HG02970 (cell line): ENCODE measurements at regions not wholly inside any gene's neighbourhood (a gene's known extent, or its start where the extent isn't known, plus 50 kb on each side); places are given as distances from the start of the nearest gene placed in this dataset.
"Not testable (repeated sequence)": the region's sequence is repeated elsewhere in the genome, so short reads cannot be mapped to it uniquely, and the experiment has no call there.

Experiments
- ATAC-seq: cut with Tn5 transposase; IDR thresholded peaks from one replicate; pipeline ENCODE4 v1.9.1; 2021; ENCODE audit warnings: mild to moderate bottlenecking, moderate library complexity, moderate number of reproducible peaks; ENCODE audit not compliant: unreplicated experiment, low FRiP score

- ATAC-seq = no peak
Observed at GRCh38 chr3:110568246-110568645, 503.4 kb upstream of the NECTIN3 start.

GRCh38 chr3:110569073-110569472, 502.5 kb upstream of the NECTIN3 start:
- no peak for ATAC-seq

GRCh38 chr3:110575702-110576101, 495.9 kb upstream of the NECTIN3 start:
- no peak for ATAC-seq

- ATAC-seq = no peak
Observed at GRCh38 chr3:110576960-110577359, 494.7 kb upstream of the NECTIN3 start.

GRCh38 chr3:110577854-110578253, 493.8 kb upstream of the NECTIN3 start:
- no peak for ATAC-seq

- ATAC-seq = no peak
Observed at GRCh38 chr3:110579840-110580550, 491.6 kb upstream of the NECTIN3 start.

- ATAC-seq = no peak
Observed at GRCh38 chr3:110583373-110583935, 488.2 kb upstream of the NECTIN3 start.

GRCh38 chr3:110588906-110589305, 482.7 kb upstream of the NECTIN3 start:
- ATAC-seq = no peak

GRCh38 chr3:110589341-110589740, 482.3 kb upstream of the NECTIN3 start:
- no peak for ATAC-seq

- ATAC-seq = no peak
Observed at GRCh38 chr3:110593749-110594148, 477.9 kb upstream of the NECTIN3 start.

- ATAC-seq = no peak
Observed at GRCh38 chr3:110598847-110599490, 472.6 kb upstream of the NECTIN3 start.

- ATAC-seq = no peak
Observed at GRCh38 chr3:110608566-110608965, 463.1 kb upstream of the NECTIN3 start.

GRCh38 chr3:110612045-110612444, 459.6 kb upstream of the NECTIN3 start:
- no peak for ATAC-seq

- no peak for ATAC-seq
Observed at GRCh38 chr3:110614186-110614585, 457.4 kb upstream of the NECTIN3 start.

- no peak for ATAC-seq
Observed at GRCh38 chr3:110615454-110615853, 456.2 kb upstream of the NECTIN3 start.

GRCh38 chr3:110618512-110619226, 452.9 kb upstream of the NECTIN3 start:
- no peak for ATAC-seq

GRCh38 chr3:110620118-110620517, 451.5 kb upstream of the NECTIN3 start:
- ATAC-seq = no peak

GRCh38 chr3:110623571-110623970, 448.0 kb upstream of the NECTIN3 start:
- peak; percentile 51 for ATAC-seq

- no peak for ATAC-seq
Observed at GRCh38 chr3:110624576-110624975, 447.0 kb upstream of the NECTIN3 start.

GRCh38 chr3:110625201-110625747, 446.3 kb upstream of the NECTIN3 start:
- no peak for ATAC-seq

GRCh38 chr3:110626652-110627111, 444.9 kb upstream of the NECTIN3 start:
- ATAC-seq = not testable (repeated sequence)
